Peyer's patch (tissue), 4 donors: ENCODE measurements at regions not wholly inside any gene's neighbourhood (a gene's known extent, or its start where the extent isn't known, plus 50 kb on each side); places are given as distances from the start of the nearest gene placed in this dataset.

Experiments used
- DNase-seq, 3 donors: peaks; one replicate each; pipeline ENCODE4 v3.0.0-alpha.2; 2017 to 2019
- H3K27ac ChIP-seq, 4 donors: fragments of 200-600 bp; sonication (generic); one replicate each; pipeline ENCODE4 v1.5.1; 2016 to 2019
- H3K27me3 ChIP-seq, 2 donors: fragments of 200-600 bp; sonication (generic); one replicate each; pipeline ENCODE4 v1.5.1; 2019
- H3K36me3 ChIP-seq, 3 donors: fragments of 200-600 bp; sonication (generic); one replicate each; pipeline ENCODE4 v1.5.1; 2016 to 2019
- H3K4me1 ChIP-seq, 4 donors: fragments of 200-600 bp; sonication (generic); one replicate each; pipeline ENCODE4 v1.5.1; 2016 to 2019
- H3K4me3 ChIP-seq, 4 donors: fragments of 200-600 bp; sonication (generic); 1 replicate in 3 of 4; 2 replicates in 1 of 4; pipeline ENCODE4 v1.5.1; 2016 to 2019; ENCODE audit warnings: mild to moderate bottlenecking in 1 of 4
- H3K9me3 ChIP-seq, 4 donors: fragments of 200-600 bp; sonication (generic); one replicate each; pipeline ENCODE4 v1.5.1; 2016 to 2019; ENCODE audit warnings: mild to moderate bottlenecking in 1 of 4
- CTCF ChIP-seq, 6 experiments: fragments of 450-650 bp in 4 of 6; fragments of 200-600 bp in 2 of 6; sonication (generic) in 1 of 6; IDR thresholded peaks; one replicate each; pipeline ENCODE4 v1.5.1; 2017 to 2019; ENCODE audit warnings: antibody characterized with exemption in 6 of 6, mild to moderate bottlenecking in 3 of 6, moderate library complexity in 1 of 6
- POLR2A ChIP-seq, 2 donors: fragments of 450-650 bp; IDR thresholded peaks; one replicate each; pipeline ENCODE4 v1.5.1; 2017; ENCODE audit warnings: antibody characterized with exemption in 2 of 2, mild to moderate bottlenecking in 2 of 2, moderate library complexity in 2 of 2

GRCh38 chr15:95457520-95457919 lies 873.0 kb upstream of the NR2F2 start:
- H3K27me3 ChIP-seq = no peaks in the 10 kb centered on the region
- H3K36me3 ChIP-seq = no peaks in the 10 kb centered on the region
- no peak for TF ChIP-seq CTCF (IDR thresholded peaks at IDR 0.05)
- no peak for TF ChIP-seq POLR2A (IDR thresholded peaks at IDR 0.05)
- H3K4me1 ChIP-seq = no peaks in the 10 kb centered on the region
- H3K4me3 ChIP-seq = no peak overlapping the region
- no peaks in the 10 kb centered on the region for H3K9me3 ChIP-seq
- no peak for DNase-seq
- H3K27ac ChIP-seq = no peak overlapping the region

- no peaks in the 10 kb centered on the region for H3K27me3 ChIP-seq
- no peak for TF ChIP-seq CTCF (IDR thresholded peaks at IDR 0.05)
- TF ChIP-seq POLR2A (IDR thresholded peaks at IDR 0.05) = no peak
- no peaks in the 10 kb centered on the region for H3K4me1 ChIP-seq
- H3K27ac ChIP-seq = no peak overlapping the region
- H3K4me3 ChIP-seq = no peak overlapping the region
- no peaks in the 10 kb centered on the region for H3K36me3 ChIP-seq
- no peaks in the 10 kb centered on the region for H3K9me3 ChIP-seq
- no peak for DNase-seq
Measured at GRCh38 chr15:95458721-95459120, 871.8 kb upstream of the NR2F2 start.

GRCh38 chr15:95459273-95459672 lies 871.2 kb upstream of the NR2F2 start:
- Histone ChIP-seq H3K27ac (no peak overlapping the region), H3K4me1 (no peaks in the 10 kb centered on the region), H3K9me3 (no peaks in the 10 kb centered on the region), H3K27me3 (no peaks in the 10 kb centered on the region), H3K4me3 (no peak overlapping the region), H3K36me3 (no peaks in the 10 kb centered on the region)
- TF ChIP-seq POLR2A (IDR thresholded peaks at IDR 0.05) = no peak
- no peak for TF ChIP-seq CTCF (IDR thresholded peaks at IDR 0.05)
- DNase-seq = no peak

- no peaks in the 10 kb centered on the region for H3K4me1 ChIP-seq
- DNase-seq = no peak
- no peak overlapping the region for H3K4me3 ChIP-seq
- no peak for TF ChIP-seq CTCF (IDR thresholded peaks at IDR 0.05)
- TF ChIP-seq POLR2A (IDR thresholded peaks at IDR 0.05) = no peak
- H3K27ac ChIP-seq = no peak overlapping the region
- H3K9me3 ChIP-seq = no peaks in the 10 kb centered on the region
- no peaks in the 10 kb centered on the region for H3K27me3 ChIP-seq
- no peaks in the 10 kb centered on the region for H3K36me3 ChIP-seq
Measured at GRCh38 chr15:95464509-95464908, 866.0 kb upstream of the NR2F2 start.

GRCh38 chr15:95468820-95469219 lies 861.7 kb upstream of the NR2F2 start:
- Histone ChIP-seq H3K4me1 (no peaks in the 10 kb centered on the region), H3K36me3 (no peaks in the 10 kb centered on the region), H3K4me3 (no peak overlapping the region), H3K27me3 (no peaks in the 10 kb centered on the region), H3K9me3 (no peaks in the 10 kb centered on the region), H3K27ac (no peak overlapping the region)
- no peak for TF ChIP-seq CTCF (IDR thresholded peaks at IDR 0.05)
- no peak for TF ChIP-seq POLR2A (IDR thresholded peaks at IDR 0.05)
- DNase-seq = no peak

GRCh38 chr15:95469496-95470000 lies 861.0 kb upstream of the NR2F2 start:
- H3K4me3 ChIP-seq = no peak overlapping the region
- no peaks in the 10 kb centered on the region for H3K36me3 ChIP-seq
- DNase-seq = no peak
- no peaks in the 10 kb centered on the region for H3K9me3 ChIP-seq
- no peaks in the 10 kb centered on the region for H3K27me3 ChIP-seq
- no peak overlapping the region for H3K27ac ChIP-seq
- no peaks in the 10 kb centered on the region for H3K4me1 ChIP-seq
- TF ChIP-seq CTCF (IDR thresholded peaks at IDR 0.05) (no peak), POLR2A (IDR thresholded peaks at IDR 0.05) (no peak)
